ENCODE measurements at regions not wholly inside any gene's neighbourhood (a gene's known extent, or its start where the extent isn't known, plus 50 kb on each side); places are given as distances from the start of the nearest gene placed in this dataset.

DNA sequence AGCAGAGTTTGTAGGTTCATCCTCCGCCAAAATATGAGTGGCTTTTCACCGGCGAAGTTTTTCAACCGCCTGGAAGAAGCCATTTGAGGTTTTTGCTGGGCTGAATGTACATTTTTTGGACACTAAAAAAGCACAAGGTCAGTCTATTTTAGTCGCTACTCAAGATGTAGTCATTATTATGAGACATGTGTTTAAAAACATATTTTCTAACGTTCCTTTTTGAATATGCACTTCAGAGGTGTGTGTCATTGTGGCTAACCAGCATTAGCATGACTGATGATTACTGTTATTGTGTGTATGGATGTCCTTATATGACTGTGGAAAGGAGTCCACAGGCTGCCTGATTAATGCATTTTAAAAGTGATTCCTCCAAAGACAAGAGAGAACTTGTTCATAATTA lies 605.4 kb downstream of the INHBA start:
- Histone ChIP-seq H3K9me3 (ENCODE audit: low read length) (no peaks in the 10 kb centered on the region), H3K4me2 (ENCODE audit: low read length) (no peak overlapping the region), H4K20me1 (ENCODE audit: insufficient read depth, low read length) (no peaks in the 10 kb centered on the region), H3K79me2 (ENCODE audit: insufficient read depth, low read depth, low read length) (no peaks in the 10 kb centered on the region), H2AFZ (ENCODE audit: low read length) (no peak overlapping the region), H3K36me3 (ENCODE audit: insufficient read depth, low read length) (no peaks in the 10 kb centered on the region), H3K27ac (ENCODE audit: low read depth, low read length, poor library complexity, severe bottlenecking) (no peak overlapping the region), H3K4me3 (ENCODE audit: low read depth, low read length, poor library complexity, severe bottlenecking) (no peak overlapping the region), H3K4me1 (ENCODE audit: insufficient read depth, low read length, poor library complexity, severe bottlenecking) (no peaks in the 10 kb centered on the region), H3K9me2 (ENCODE audit: insufficient read depth, low read length) (no peaks in the 10 kb centered on the region)
- ChIA-PET CTCF (ENCODE audit: unreplicated experiment) (no interaction called here), POLR2A (no interaction called here)
- no peak for DNase-seq (ENCODE audit: low spot score)
- no peak for TF ChIP-seq EZH2phosphoT487 (IDR thresholded peaks at IDR 0.05; ENCODE audit: borderline replicate concordance, low read depth, low read length)
- no peak for TF ChIP-seq CTCF (conservative IDR thresholded peaks at IDR 0.05; ENCODE audit: low read length)
- intact Hi-C loops (cut with micrococcal nuclease; ENCODE audit: unreplicated experiment): no loop called here
- no TSS peak for BruUV-seq (replicated peaks)

DNA sequence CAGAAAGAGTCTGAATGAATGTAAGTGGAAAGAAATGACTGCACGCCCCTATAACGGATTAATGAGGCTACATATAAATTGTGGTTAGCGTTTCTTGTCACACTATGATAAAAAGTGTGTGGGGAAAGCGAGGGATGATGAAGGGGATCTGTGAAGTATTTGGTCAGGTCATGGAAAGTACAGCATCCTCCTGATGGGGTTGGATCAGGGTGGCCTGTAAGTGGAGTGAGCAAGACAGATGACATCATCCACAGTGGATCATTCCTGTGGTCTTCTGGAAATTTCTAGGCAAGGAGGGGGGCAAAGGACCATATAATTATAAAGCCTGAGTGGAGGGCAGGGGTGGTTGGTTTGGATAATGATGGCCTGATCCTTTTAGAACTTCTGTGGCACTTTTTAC lies 606.0 kb downstream of the INHBA start:
- DNase-seq (ENCODE audit: low spot score): no peak
- no TSS peak for BruUV-seq (replicated peaks)
- Histone ChIP-seq H3K27ac (ENCODE audit: low read depth, low read length, poor library complexity, severe bottlenecking) (no peak overlapping the region), H3K4me3 (ENCODE audit: low read depth, low read length, poor library complexity, severe bottlenecking) (no peak overlapping the region), H3K9me2 (ENCODE audit: insufficient read depth, low read length) (no peaks in the 10 kb centered on the region), H3K79me2 (ENCODE audit: insufficient read depth, low read depth, low read length) (no peaks in the 10 kb centered on the region), H3K4me1 (ENCODE audit: insufficient read depth, low read length, poor library complexity, severe bottlenecking) (no peaks in the 10 kb centered on the region), H2AFZ (ENCODE audit: low read length) (no peak overlapping the region), H4K20me1 (ENCODE audit: insufficient read depth, low read length) (no peaks in the 10 kb centered on the region), H3K4me2 (ENCODE audit: low read length) (no peak overlapping the region), H3K36me3 (ENCODE audit: insufficient read depth, low read length) (no peaks in the 10 kb centered on the region), H3K9me3 (ENCODE audit: low read length) (no peaks in the 10 kb centered on the region)
- POLR2A ChIA-PET: no interaction called here
- CTCF ChIA-PET (ENCODE audit: unreplicated experiment): no interaction called here
- intact Hi-C loops (cut with micrococcal nuclease; ENCODE audit: unreplicated experiment): no loop called here
- TF ChIP-seq EZH2phosphoT487 (IDR thresholded peaks at IDR 0.05; ENCODE audit: borderline replicate concordance, low read depth, low read length) (no peak), CTCF (conservative IDR thresholded peaks at IDR 0.05; ENCODE audit: low read length) (no peak)

- no TSS peak for BruUV-seq (replicated peaks)
- Histone ChIP-seq H3K9me2 (ENCODE audit: insufficient read depth, low read length) (no peaks in the 10 kb centered on the region), H3K79me2 (ENCODE audit: insufficient read depth, low read depth, low read length) (no peaks in the 10 kb centered on the region), H3K4me1 (ENCODE audit: insufficient read depth, low read length, poor library complexity, severe bottlenecking) (no peaks in the 10 kb centered on the region), H3K4me2 (ENCODE audit: low read length) (no peak overlapping the region), H3K36me3 (ENCODE audit: insufficient read depth, low read length) (no peaks in the 10 kb centered on the region), H4K20me1 (ENCODE audit: insufficient read depth, low read length) (no peaks in the 10 kb centered on the region), H2AFZ (ENCODE audit: low read length) (no peak overlapping the region), H3K4me3 (ENCODE audit: low read depth, low read length, poor library complexity, severe bottlenecking) (no peak overlapping the region), H3K27ac (ENCODE audit: low read depth, low read length, poor library complexity, severe bottlenecking) (no peak overlapping the region), H3K9me3 (ENCODE audit: low read length) (no peaks in the 10 kb centered on the region)
- ChIA-PET CTCF (ENCODE audit: unreplicated experiment) (no interaction called here), POLR2A (no interaction called here)
- intact Hi-C loops (cut with micrococcal nuclease; ENCODE audit: unreplicated experiment): no loop called here
- DNase-seq (ENCODE audit: low spot score): no peak
- TF ChIP-seq EZH2phosphoT487 (IDR thresholded peaks at IDR 0.05; ENCODE audit: borderline replicate concordance, low read depth, low read length) (no peak), CTCF (conservative IDR thresholded peaks at IDR 0.05; ENCODE audit: low read length) (no peak)
Observed at GRCh38 chr7:41093141-41093540, 609.7 kb downstream of the INHBA start.
